GM12874 (cell line): ENCODE measurements at regions not wholly inside any gene's neighbourhood (a gene's known extent, or its start where the extent isn't known, plus 50 kb on each side); places are given as distances from the start of the nearest gene placed in this dataset.

Experiments
- CTCF ChIP-seq: IDR thresholded peaks from 2 replicates; pipeline ENCODE4 v1.5.1; 2011; ENCODE audit warnings: low read depth, mild to moderate bottlenecking, control low read depth, low read length, moderate library complexity; ENCODE audit not compliant: insufficient read depth

- TF ChIP-seq CTCF = no peak
These were observed 74.3 kb downstream of the ACTBL2 start for GRCh38 chr5:57408285-57408684.

DNA sequence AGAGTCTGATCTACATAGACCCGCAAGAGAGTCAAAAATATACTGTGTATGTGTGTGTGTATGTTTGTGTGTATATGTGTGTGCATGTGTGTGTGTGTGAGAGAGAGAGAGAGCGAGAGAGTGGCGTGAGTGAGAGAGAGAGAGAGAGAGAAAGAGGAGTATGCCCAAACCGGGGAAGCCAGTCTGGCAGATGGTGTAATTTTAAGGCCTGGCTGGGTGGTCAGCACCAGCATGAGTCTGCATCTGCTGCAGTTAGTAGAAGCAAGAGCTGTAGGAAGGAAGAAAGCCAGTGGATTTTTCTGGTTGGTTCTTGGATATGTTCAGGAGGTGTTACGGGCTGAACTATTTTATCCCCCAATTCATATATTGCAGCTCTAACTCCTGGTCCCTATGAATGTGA lies 75.2 kb downstream of the ACTBL2 start:
- no peak for TF ChIP-seq CTCF

DNA sequence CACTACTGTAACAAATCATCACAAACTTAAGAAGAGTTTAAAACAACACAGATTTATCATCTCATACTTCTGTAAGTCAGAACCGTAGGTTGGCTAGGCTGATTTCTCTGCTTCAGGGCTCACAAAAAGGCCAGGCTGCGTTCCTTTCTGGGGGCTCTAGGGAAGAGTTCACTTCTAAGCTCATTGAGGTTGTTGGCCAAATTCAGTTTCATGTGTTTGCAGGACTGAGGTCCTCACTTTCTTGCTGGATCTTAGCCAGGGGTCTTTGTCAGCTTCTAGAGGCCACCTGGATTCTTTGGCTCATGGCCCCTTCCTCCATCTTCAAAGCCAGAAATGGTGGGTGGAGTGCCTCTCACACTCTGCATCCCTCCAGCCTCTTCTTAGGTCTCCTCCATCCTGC lies 76.0 kb downstream of the ACTBL2 start:
- TF ChIP-seq CTCF = no peak

DNA sequence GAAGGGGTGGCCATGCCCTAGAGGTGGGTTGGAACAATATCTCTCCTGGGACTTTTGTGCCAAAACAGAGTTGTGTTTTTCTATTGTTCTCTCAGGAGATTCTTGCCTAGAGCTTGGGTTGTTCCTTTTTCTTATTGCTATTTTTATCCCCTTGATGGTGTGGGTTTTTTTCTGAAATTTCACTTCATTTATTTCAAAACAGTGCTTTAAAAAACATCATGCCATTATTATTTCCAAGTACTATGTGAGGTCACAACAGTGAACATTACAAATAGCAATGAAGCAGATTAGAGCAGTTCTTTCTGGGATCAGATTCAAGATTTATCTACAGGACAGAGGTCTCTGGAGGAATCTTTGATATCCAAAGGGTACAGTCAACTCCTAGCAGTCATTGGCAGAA lies 76.6 kb downstream of the ACTBL2 start:
- TF ChIP-seq CTCF = no peak

DNA sequence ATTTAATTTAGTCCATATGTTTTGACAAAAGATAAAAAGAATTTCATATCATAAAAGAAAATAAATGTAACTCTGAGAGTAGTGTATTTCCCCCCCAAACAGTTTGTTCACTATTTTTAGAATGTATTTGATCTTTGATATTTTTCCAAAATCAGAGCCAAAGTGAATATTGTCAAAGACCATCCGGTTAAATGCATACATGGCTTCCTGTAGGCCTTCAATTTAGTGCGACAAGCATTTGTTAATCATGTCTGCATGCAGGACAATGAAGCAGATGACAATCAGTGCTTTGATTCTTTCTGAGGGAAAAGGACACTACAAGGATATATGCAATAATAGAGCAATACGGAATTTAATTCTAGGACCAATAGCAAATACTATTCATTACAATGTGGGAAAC lies 79.8 kb downstream of the ACTBL2 start:
- TF ChIP-seq CTCF = no peak

DNA sequence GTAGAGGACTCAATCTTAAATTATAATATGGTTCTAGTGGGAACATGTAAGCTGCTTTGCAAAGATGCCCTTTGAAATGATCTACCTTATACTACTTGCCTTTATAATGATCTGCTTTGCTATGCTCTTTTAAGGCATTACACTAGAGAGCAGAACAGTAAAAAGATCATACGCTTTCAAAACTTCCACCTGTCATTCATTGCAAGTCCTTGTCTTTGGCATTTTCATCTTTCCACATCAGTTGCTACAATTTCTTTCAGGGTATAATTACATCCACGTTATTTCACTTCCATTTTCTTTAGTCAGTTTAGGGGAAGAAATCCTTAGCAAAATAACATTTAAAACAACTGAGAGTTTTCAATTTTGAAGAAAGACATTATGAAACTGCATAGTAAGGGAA lies 80.3 kb downstream of the ACTBL2 start:
- TF ChIP-seq CTCF = no peak

- TF ChIP-seq CTCF = no peak
These were observed 84.1 kb downstream of the ACTBL2 start for GRCh38 chr5:57398413-57399093.

- TF ChIP-seq CTCF = no peak
These were observed 85.9 kb downstream of the ACTBL2 start for GRCh38 chr5:57396701-57397100.
